Thyroid gland (tissue), 4 donors: ENCODE measurements at regions not wholly inside any gene's neighbourhood (a gene's known extent, or its start where the extent isn't known, plus 50 kb on each side); places are given as distances from the start of the nearest gene placed in this dataset. TPM values are rescaled to one million over a fixed set of nuclear protein-coding genes. Genes with fewer than 3 reads are reported as not detected.

Source experiments
- DNase-seq, 2 donors: peaks; one replicate each; pipeline ENCODE4 v3.0.0-alpha.2; 2019
- H3K27ac ChIP-seq, 3 donors: fragments of 200-600 bp; sonication (generic); 1 replicate in 2 of 3; 2 replicates in 1 of 3; pipeline ENCODE4 v1.5.1; 2016 to 2019; ENCODE audit warnings: mild to moderate bottlenecking in 1 of 3, moderate library complexity in 1 of 3
- H3K27me3 ChIP-seq: fragments of 200-600 bp; sonication (generic); one replicate; pipeline ENCODE4 v1.5.1; 2019
- H3K36me3 ChIP-seq, 2 donors: fragments of 200-600 bp; sonication (generic); one replicate each; pipeline ENCODE4 v1.5.1; 2016 to 2019
- H3K4me1 ChIP-seq, 2 donors: fragments of 200-600 bp; sonication (generic); one replicate each; pipeline ENCODE4 v1.5.1; 2017 to 2019
- H3K4me3 ChIP-seq, 3 donors: fragments of 200-600 bp; sonication (generic); replicated peaks in 1 of 3; 1 replicate in 2 of 3; 2 replicates in 1 of 3; pipeline ENCODE4 v1.5.1; 2016; ENCODE audit warnings: mild to moderate bottlenecking in 1 of 3
- H3K9me3 ChIP-seq: fragments of 200-600 bp; sonication (generic); one replicate; pipeline ENCODE4 v1.5.1; 2017
- POLR2A ChIP-seq, 2 donors: fragments of 450-650 bp; IDR thresholded peaks; one replicate each; pipeline ENCODE4 v1.6.1; 2017; ENCODE audit warnings: antibody characterized with exemption in 2 of 2, mild to moderate bottlenecking in 2 of 2, moderate library complexity in 1 of 2
- WGBS, 2 donors: methylation state at CpG; one replicate each; pipeline ENCODE4 v1.1.5; 2017; 5-methylcytosine and 5-hydroxymethylcytosine counted together
- intact Hi-C: fragments of 100-400 bp; cut with DNase I; formaldehyde crosslinking; loops from one replicate; pipeline ENCODE4 v1.15.1; 2023
- small RNA-seq: library from RNA; depleted of rRNA; stranded (forward); fragments of <200 nt; gene quantifications from one replicate; pipeline ENCODE3, GENCODE V24; 2016
- TF ChIP-seq, protein P1 (sequence below), 6 experiments: fragments of 200-600 bp in 3 of 6; fragments of 450-650 bp in 3 of 6; sonication (generic) in 3 of 6; IDR thresholded peaks; one replicate each; pipeline ENCODE4 v1.5.1; 2016 to 2019; ENCODE audit warnings: antibody characterized with exemption in 6 of 6, mild to moderate bottlenecking in 2 of 6, inconsistent platforms in 1 of 6, moderate library complexity in 1 of 6

DNA sequence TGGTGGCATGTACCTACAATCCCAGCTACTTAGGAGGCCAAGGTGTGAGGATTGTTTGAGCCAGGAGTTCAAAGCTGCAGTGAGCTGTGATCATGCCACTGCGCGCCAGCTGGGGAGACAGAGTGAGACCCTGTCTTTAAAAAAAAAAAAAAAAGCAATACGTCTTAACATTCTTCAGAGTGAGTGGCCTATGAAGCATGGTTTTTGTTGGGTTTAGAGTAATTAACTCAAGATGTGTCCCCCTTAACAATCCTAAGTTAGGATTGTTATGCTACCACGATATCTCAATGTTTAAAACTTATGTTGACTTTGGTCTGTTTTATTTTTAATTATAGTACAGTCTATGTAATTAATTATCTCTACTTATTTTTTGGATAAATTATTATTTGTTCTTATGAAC, 156.1 kb downstream of the HIPK3 start:
- WGBS, 2 donors: 49 to 62% methylated on average over 4 of the region's 4 CpGs
- no peaks in the 10 kb centered on the region for H3K36me3 ChIP-seq

GRCh38 chr11:33412241-33412640, 155.1 kb downstream of the HIPK3 start:
- TF ChIP-seq POLR2A (IDR thresholded peaks at IDR 0.05): no peak
- TF ChIP-seq, protein P1, sequence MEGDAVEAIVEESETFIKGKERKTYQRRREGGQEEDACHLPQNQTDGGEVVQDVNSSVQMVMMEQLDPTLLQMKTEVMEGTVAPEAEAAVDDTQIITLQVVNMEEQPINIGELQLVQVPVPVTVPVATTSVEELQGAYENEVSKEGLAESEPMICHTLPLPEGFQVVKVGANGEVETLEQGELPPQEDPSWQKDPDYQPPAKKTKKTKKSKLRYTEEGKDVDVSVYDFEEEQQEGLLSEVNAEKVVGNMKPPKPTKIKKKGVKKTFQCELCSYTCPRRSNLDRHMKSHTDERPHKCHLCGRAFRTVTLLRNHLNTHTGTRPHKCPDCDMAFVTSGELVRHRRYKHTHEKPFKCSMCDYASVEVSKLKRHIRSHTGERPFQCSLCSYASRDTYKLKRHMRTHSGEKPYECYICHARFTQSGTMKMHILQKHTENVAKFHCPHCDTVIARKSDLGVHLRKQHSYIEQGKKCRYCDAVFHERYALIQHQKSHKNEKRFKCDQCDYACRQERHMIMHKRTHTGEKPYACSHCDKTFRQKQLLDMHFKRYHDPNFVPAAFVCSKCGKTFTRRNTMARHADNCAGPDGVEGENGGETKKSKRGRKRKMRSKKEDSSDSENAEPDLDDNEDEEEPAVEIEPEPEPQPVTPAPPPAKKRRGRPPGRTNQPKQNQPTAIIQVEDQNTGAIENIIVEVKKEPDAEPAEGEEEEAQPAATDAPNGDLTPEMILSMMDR (IDR thresholded peaks at IDR 0.05): no peak
- intact Hi-C loops: no loop called here
- Histone ChIP-seq H3K4me1 (no peaks in the 10 kb centered on the region), H3K4me3 (no peak overlapping the region), H3K27ac (no peak overlapping the region), H3K36me3 (no peaks in the 10 kb centered on the region), H3K27me3 (no peaks in the 10 kb centered on the region), H3K9me3 (no peaks in the 10 kb centered on the region)
- DNase-seq: no peak

More for the DNA sequence above, 156.1 kb downstream of the HIPK3 start:
- H3K27me3 ChIP-seq: no peaks in the 10 kb centered on the region
- no peaks in the 10 kb centered on the region for H3K9me3 ChIP-seq
- H3K4me3 ChIP-seq: no peak overlapping the region
- intact Hi-C loops: no loop called here
- TF ChIP-seq, protein P1 (IDR thresholded peaks at IDR 0.05): no peak
- TF ChIP-seq POLR2A (IDR thresholded peaks at IDR 0.05): no peak
- no peaks in the 10 kb centered on the region for H3K4me1 ChIP-seq
- no peak for DNase-seq
- no peak overlapping the region for H3K27ac ChIP-seq

DNA sequence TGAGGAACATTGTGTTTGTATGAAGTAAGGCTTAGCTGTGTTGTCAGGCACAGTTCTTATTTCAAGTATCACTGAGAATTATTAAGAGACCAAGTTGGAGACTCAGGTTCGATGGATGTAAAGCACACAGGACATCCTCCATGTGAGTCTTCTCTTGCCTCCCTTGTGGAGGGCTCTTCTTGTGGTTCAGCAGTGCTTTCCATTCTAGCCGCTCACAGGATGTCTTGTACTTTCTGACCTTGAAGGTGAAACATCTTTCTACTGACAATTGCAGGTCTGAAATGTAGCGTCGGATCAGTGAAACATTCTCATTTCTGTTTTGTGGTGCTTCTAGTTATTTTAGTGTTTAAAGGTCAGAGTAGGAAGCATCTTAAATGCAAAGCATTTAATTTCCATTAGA, 154.6 kb downstream of the HIPK3 start:
- no peaks in the 10 kb centered on the region for H3K36me3 ChIP-seq
- no peak overlapping the region for H3K27ac ChIP-seq
- intact Hi-C loops: no loop called here
- no peaks in the 10 kb centered on the region for H3K27me3 ChIP-seq
- TF ChIP-seq, protein P1 (IDR thresholded peaks at IDR 0.05): no peak
- no peak for DNase-seq
- H3K9me3 ChIP-seq: no peaks in the 10 kb centered on the region
- no peak overlapping the region for H3K4me3 ChIP-seq
- WGBS, 2 donors: 71 to 77% methylated on average over 4 of the region's 4 CpGs
- H3K4me1 ChIP-seq: no peaks in the 10 kb centered on the region

GRCh38 chr11:33410086-33410765, 153.0 kb downstream of the HIPK3 start:
- H3K27ac ChIP-seq: no peak overlapping the region
- no peak overlapping the region for H3K4me3 ChIP-seq
- 39 to 44% methylated on average over 4 of the region's 4 CpGs for WGBS, 2 donors
- no peaks in the 10 kb centered on the region for H3K9me3 ChIP-seq
- H3K4me1 ChIP-seq: no peaks in the 10 kb centered on the region
- intact Hi-C loops: no loop called here
- TF ChIP-seq POLR2A (IDR thresholded peaks at IDR 0.05): no peak
- TF ChIP-seq, protein P1 (IDR thresholded peaks at IDR 0.05): no peak
- H3K27me3 ChIP-seq: no peaks in the 10 kb centered on the region
- H3K36me3 ChIP-seq: no peaks in the 10 kb centered on the region
- no peak for DNase-seq

Small RNAs in the stretch of these regions (small RNA-seq; reads per million reads assigned to genes)
- not detected for gene AL133399.1
